PFSK-1 (cell line): ENCODE measurements at regions not wholly inside any gene's neighbourhood (a gene's known extent, or its start where the extent isn't known, plus 50 kb on each side); places are given as distances from the start of the nearest gene placed in this dataset.

Source experiments
- FOXP2 ChIP-seq: optimal IDR thresholded peaks from 2 replicates; pipeline ENCODE3; 2011; ENCODE audit warnings: borderline replicate concordance, control low read depth, inconsistent platforms; ENCODE audit not compliant: insufficient read depth; ENCODE audit errors: extremely low read length, extremely low read depth
- POLR2AphosphoS5 ChIP-seq: IDR thresholded peaks from 2 replicates; pipeline ENCODE4 v1.6.1; 2012; ENCODE audit warnings: low read depth, mild to moderate bottlenecking, control low read depth, low read length, moderate library complexity
- REST ChIP-seq, 2 experiments: IDR thresholded peaks; 2 replicates each; pipeline versions ENCODE4 v1.6.1 to v1.8.0; 2011 to 2012; ENCODE audit warnings: low read depth in 2 of 2, low read length in 2 of 2, control low read depth in 1 of 2, inconsistent platforms in 1 of 2, mild to moderate bottlenecking in 1 of 2, moderate library complexity in 1 of 2; ENCODE audit not compliant: insufficient read depth in 1 of 2
- SIN3A ChIP-seq: IDR thresholded peaks from 2 replicates; pipeline ENCODE4 v1.6.1; 2012; ENCODE audit warnings: mild to moderate bottlenecking, low read length, moderate library complexity, borderline replicate concordance; ENCODE audit not compliant: insufficient read depth
- TAF1 ChIP-seq: IDR thresholded peaks from 2 replicates; pipeline ENCODE4 v1.6.1; 2012; ENCODE audit warnings: low read length, control low read depth, borderline replicate concordance; ENCODE audit not compliant: insufficient read depth

DNA sequence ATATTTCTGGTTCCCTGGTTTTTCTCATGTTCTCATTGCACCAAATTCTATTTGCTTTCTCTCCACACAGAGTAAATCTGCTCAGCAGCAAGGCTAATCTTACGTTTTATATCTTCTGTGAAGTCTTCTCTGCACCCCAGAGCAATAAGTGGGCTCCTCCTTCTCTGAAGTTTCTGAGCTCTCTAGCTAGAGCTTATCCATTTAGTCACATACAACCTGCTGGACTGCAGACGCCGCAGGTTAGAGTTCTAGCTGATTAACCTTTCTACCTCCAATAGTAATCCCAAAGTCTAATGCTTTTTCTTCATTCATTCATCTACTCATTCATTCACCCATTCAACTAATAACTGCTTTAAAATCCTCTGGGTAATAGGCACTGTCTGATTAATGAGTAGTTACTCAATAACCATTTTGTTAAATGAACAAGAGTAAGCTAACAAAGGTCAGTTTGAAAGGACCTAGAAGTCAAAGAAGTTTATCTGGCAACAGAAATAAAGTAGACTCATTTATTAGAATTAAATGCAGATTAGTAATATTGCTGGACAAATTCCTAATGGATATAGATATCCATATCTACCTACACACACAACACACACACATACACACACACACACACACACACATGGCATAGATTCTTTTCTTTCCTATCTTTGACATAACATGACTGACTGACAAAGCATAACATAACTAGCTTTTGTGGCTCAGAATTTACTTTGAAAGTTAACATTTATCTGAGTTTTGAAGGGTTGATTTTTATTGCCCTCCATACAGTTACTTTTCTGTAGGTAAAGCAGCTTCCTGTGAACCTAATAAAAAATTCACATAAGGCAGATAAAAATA lies 984.6 kb upstream of the SEMA6A start:
- TF ChIP-seq FOXP2 (no peak), SIN3A (no peak), TAF1 (no peak), POLR2AphosphoS5 (no peak), REST (IDR thresholded peaks at IDR 0.05; ENCODE audit: insufficient read depth in 1 of 2, low read depth in 2 of 2, low read length in 2 of 2) (no peak)

- no peak for TF ChIP-seq TAF1
- TF ChIP-seq POLR2AphosphoS5, result no peak
- no peak for TF ChIP-seq REST (IDR thresholded peaks at IDR 0.05; ENCODE audit: insufficient read depth in 1 of 2, low read depth in 2 of 2, low read length in 2 of 2)
- TF ChIP-seq FOXP2, result no peak
- no peak for TF ChIP-seq SIN3A
Measured at GRCh38 chr5:117551236-117551635, 976.6 kb upstream of the SEMA6A start.

- TF ChIP-seq FOXP2, result no peak
- no peak for TF ChIP-seq SIN3A
- TF ChIP-seq POLR2AphosphoS5, result no peak
- no peak for TF ChIP-seq REST (IDR thresholded peaks at IDR 0.05; ENCODE audit: insufficient read depth in 1 of 2, low read depth in 2 of 2, low read length in 2 of 2)
- TF ChIP-seq TAF1, result no peak
Measured at GRCh38 chr5:117547192-117547591, 972.6 kb upstream of the SEMA6A start.

GRCh38 chr5:117539692-117540091 lies 965.1 kb upstream of the SEMA6A start:
- TF ChIP-seq FOXP2 (no peak), SIN3A (no peak), REST (IDR thresholded peaks at IDR 0.05; ENCODE audit: insufficient read depth in 1 of 2, low read depth in 2 of 2, low read length in 2 of 2) (no peak), POLR2AphosphoS5 (no peak), TAF1 (no peak)
